ENCODE measurements at regions not wholly inside any gene's neighbourhood (a gene's known extent, or its start where the extent isn't known, plus 50 kb on each side); places are given as distances from the start of the nearest gene placed in this dataset.

DNA sequence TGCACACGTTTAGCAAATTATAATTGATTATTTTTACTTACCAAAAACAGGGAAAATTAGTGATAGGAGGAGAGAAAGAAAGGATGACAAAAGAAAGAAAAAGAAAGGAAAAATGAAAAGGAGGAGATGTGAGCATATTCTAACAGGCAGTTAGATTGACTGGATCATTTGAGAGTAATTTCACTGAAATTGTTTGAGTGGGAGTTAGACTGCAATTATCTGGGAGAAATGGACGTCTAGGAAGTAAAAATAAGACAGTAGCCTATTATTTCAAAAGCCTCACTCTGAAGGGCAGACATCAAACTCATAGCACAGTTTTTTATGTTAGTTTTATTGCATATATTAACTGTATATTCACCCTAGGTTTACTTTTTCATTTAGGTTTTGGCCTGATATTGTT lies 272.8 kb upstream of the POU1F1 start:
- TF ChIP-seq RAD21 (IDR thresholded peaks at IDR 0.05; ENCODE audit: low read length) (no peak), CHD1 (IDR thresholded peaks at IDR 0.05; ENCODE audit: low read depth, low read length) (no peak), CEBPB (IDR thresholded peaks at IDR 0.05; ENCODE audit: low read depth, low read length) (no peak), RFX5 (IDR thresholded peaks at IDR 0.05; ENCODE audit: low read depth, low read length) (no peak), NFE2L2 (IDR thresholded peaks at IDR 0.05; ENCODE audit: low read depth, low read length) (no peak), MXI1 (IDR thresholded peaks at IDR 0.05; ENCODE audit: borderline replicate concordance, low read depth, low read length) (no peak), BHLHE40 (IDR thresholded peaks at IDR 0.05; ENCODE audit: low read depth, low read length) (no peak), FOS (IDR thresholded peaks at IDR 0.05; ENCODE audit: low read depth, low read length) (no peak), MAZ (IDR thresholded peaks at IDR 0.05; ENCODE audit: borderline replicate concordance, low read depth, low read length) (no peak), MAFK (IDR thresholded peaks at IDR 0.05; ENCODE audit: low read depth, low read length) (no peak), SMC3 (IDR thresholded peaks at IDR 0.05; ENCODE audit: low read depth, low read length) (no peak), CTCF (conservative IDR thresholded peaks at IDR 0.05; ENCODE audit: low read depth, low read length) (no peak), POLR2A (IDR thresholded peaks at IDR 0.05; ENCODE audit: low read depth, low read length) (no peak), RCOR1 (IDR thresholded peaks at IDR 0.05; ENCODE audit: insufficient replicate concordance, low read length) (no peak), ELK1 (IDR thresholded peaks at IDR 0.05; ENCODE audit: borderline replicate concordance, low read depth, low read length) (no peak)
- TF ChIP-seq, protein P1, sequence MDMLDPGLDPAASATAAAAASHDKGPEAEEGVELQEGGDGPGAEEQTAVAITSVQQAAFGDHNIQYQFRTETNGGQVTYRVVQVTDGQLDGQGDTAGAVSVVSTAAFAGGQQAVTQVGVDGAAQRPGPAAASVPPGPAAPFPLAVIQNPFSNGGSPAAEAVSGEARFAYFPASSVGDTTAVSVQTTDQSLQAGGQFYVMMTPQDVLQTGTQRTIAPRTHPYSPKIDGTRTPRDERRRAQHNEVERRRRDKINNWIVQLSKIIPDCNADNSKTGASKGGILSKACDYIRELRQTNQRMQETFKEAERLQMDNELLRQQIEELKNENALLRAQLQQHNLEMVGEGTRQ (IDR thresholded peaks at IDR 0.05; ENCODE audit: low read depth, low read length), result no peak
- no peak overlapping the region for H2BK15ac ChIP-seq (ENCODE audit: low read depth, low read length)
- H3K4ac ChIP-seq (ENCODE audit: low read depth, low read length), result no peak overlapping the region
- H3K56ac ChIP-seq (ENCODE audit: extremely low read depth, insufficient read depth, low read length), result no peak overlapping the region
- no peaks in the 10 kb centered on the region for H3K79me1 ChIP-seq (ENCODE audit: low read depth in 1 of 2, low read length in 2 of 2)
- H3K14ac ChIP-seq (replicated peaks; ENCODE audit: low read depth, low read length), result no peak overlapping the region
- in situ Hi-C loops (cut with MboI; ENCODE audit: low sequenced_read_pairs) (no loop called here), intact Hi-C loops (cut with micrococcal nuclease) (no loop called here), dilution Hi-C loops (cut with HindIII; ENCODE audit: low sequenced_read_pairs, unreplicated experiment) (no loop called here)
- no peak overlapping the region for H2AFZ ChIP-seq (replicated peaks; ENCODE audit: low read length, poor library complexity)
- no peak overlapping the region for H2AK5ac ChIP-seq (ENCODE audit: low read depth, low read length)
- no peak overlapping the region for H2BK5ac ChIP-seq (ENCODE audit: low read depth, low read length, poor library complexity, severe bottlenecking)
- ChIA-PET POLR2A (ENCODE audit: unreplicated experiment) (no interaction called here), CTCF (no interaction called here)
- no peak overlapping the region for H2BK20ac ChIP-seq (ENCODE audit: low read depth, low read length)
- no peak overlapping the region for H3K4me3 ChIP-seq (ENCODE audit: insufficient read depth, low read depth, low read length)
- H4K5ac ChIP-seq (ENCODE audit: low read depth, low read length), result no peak overlapping the region
- no peak overlapping the region for H2AK9ac ChIP-seq (replicated peaks; ENCODE audit: low read depth, low read length, poor library complexity)
- no peak overlapping the region for H3K4me2 ChIP-seq (ENCODE audit: low read depth, low read length)
- no peak overlapping the region for H2BK120ac ChIP-seq (ENCODE audit: low read depth, low read length)
- H4K91ac ChIP-seq (ENCODE audit: insufficient read depth, low read depth, low read length), result no peak overlapping the region
- no peak overlapping the region for H3K27ac ChIP-seq (ENCODE audit: insufficient read depth, low read length)
- BruUV-seq (replicated peaks), result no TSS peak
- no peak overlapping the region for H3K23ac ChIP-seq (ENCODE audit: low read depth, low read length)
- no peak for ATAC-seq (ENCODE audit: low read depth)
- H4K8ac ChIP-seq (ENCODE audit: low read depth in 2 of 2, low read length in 2 of 2), result no peak overlapping the region
- no peaks in the 10 kb centered on the region for H3K9me3 ChIP-seq (ENCODE audit: control insufficient read depth, insufficient read depth, low read length)
- H3K9ac ChIP-seq (ENCODE audit: low read depth, low read length), result no peak overlapping the region
- H3K9me1 ChIP-seq (ENCODE audit: insufficient read depth, low read length), result no peaks in the 10 kb centered on the region
- H3K36me3 ChIP-seq (ENCODE audit: control insufficient read depth, insufficient read depth, low read length), result no peaks in the 10 kb centered on the region
- no peaks in the 10 kb centered on the region for H3K4me1 ChIP-seq (ENCODE audit: control insufficient read depth, insufficient read depth, low read length)
- no peaks in the 10 kb centered on the region for H4K20me1 ChIP-seq (ENCODE audit: insufficient read depth, low read length)
- WGBS, 2 experiments (ENCODE audit: extremely low coverage in 2 of 2, insufficient read length in 1 of 2), result no CpG with 5 or more reads among the region's 2 CpGs
- no peak overlapping the region for H3K18ac ChIP-seq (ENCODE audit: low read depth, low read length)
- no peaks in the 10 kb centered on the region for H3K27me3 ChIP-seq (ENCODE audit: control insufficient read depth, insufficient read depth, low read length)
- DNase-seq, result no peak

Measured in IMR-90 (cell line).